Adrenal gland (tissue), 9 donors: ENCODE measurements at regions not wholly inside any gene's neighbourhood (a gene's known extent, or its start where the extent isn't known, plus 50 kb on each side); places are given as distances from the start of the nearest gene placed in this dataset.

Experiments
- DNase-seq, 7 donors: peaks; one replicate each; pipeline ENCODE4 v3.0.0-alpha.2; 2019 to 2020
- H3K27ac ChIP-seq, 5 donors: fragments of 200-600 bp; sonication (generic) in 4 of 5; 1 replicate in 3 of 5; 2 replicates in 2 of 5; pipeline versions ENCODE4 v1.5.1 to v1.8.0; 2016 to 2020; ENCODE audit warnings: mild to moderate bottlenecking in 1 of 5
- H3K27me3 ChIP-seq: fragments of 200-600 bp; 2 replicates; pipeline ENCODE4 v1.8.0; 2021
- H3K36me3 ChIP-seq, 2 donors: fragments of 200-600 bp; replicated peaks in 1 of 2; 1 replicate in 1 of 2; 2 replicates in 1 of 2; pipeline versions ENCODE4 v1.5.1 to v1.8.0; 2018 to 2022
- H3K4me1 ChIP-seq, 2 donors: fragments of 200-600 bp; replicated peaks in 1 of 2; 1 replicate in 1 of 2; 2 replicates in 1 of 2; pipeline versions ENCODE4 v1.5.1 to v1.8.0; 2018 to 2021
- H3K4me3 ChIP-seq, 4 donors: fragments of 200-600 bp; sonication (generic) in 3 of 4; one replicate each; pipeline ENCODE4 v1.5.1; 2016 to 2018
- H3K9me3 ChIP-seq, 3 donors: fragments of 200-600 bp; sonication (generic) in 1 of 3; replicated peaks in 1 of 3; 1 replicate in 2 of 3; 2 replicates in 1 of 3; pipeline versions ENCODE4 v1.5.1 to v1.8.0; 2016 to 2021
- POLR2A ChIP-seq, 2 donors: fragments of 450-650 bp; IDR thresholded peaks; one replicate each; pipeline ENCODE4 v1.6.1; 2017; ENCODE audit warnings: antibody characterized with exemption in 2 of 2, mild to moderate bottlenecking in 2 of 2, moderate library complexity in 1 of 2
- WGBS, 4 donors: extraction: QIAGEN DNeasy Blood & Tissue Kit in 2 of 4; methylation state at CpG; one replicate each; pipeline versions ENCODE4 v1.1.5 to v1.1.7; 2013 to 2017; 5-methylcytosine and 5-hydroxymethylcytosine counted together
- intact Hi-C, 2 donors: fragments of 100-400 bp; cut with DNase I; formaldehyde crosslinking; loops; one replicate each; pipeline versions ENCODE4 v1.14.1 to v1.15.0; 2022 to 2023
- TF ChIP-seq, protein P1 (sequence below), 6 experiments: fragments of 450-650 bp in 4 of 6; fragments of 200-600 bp in 2 of 6; sonication (generic) in 1 of 6; IDR thresholded peaks; 1 replicate in 5 of 6; 2 replicates in 1 of 6; pipeline versions ENCODE4 v1.5.1 to v1.8.0; 2016 to 2021; ENCODE audit warnings: antibody characterized with exemption in 6 of 6, mild to moderate bottlenecking in 2 of 6, moderate library complexity in 1 of 6
- donor health status: healthy with polysubstance abuse.
- donor health status: Bipolar disorder and iron deficiency.
- donor health status: DM: yes; HTN: yes; CAD: no.
- donor health status: DM: no; HTN: no; CAD: no.
- donor health status: DM: no; HTN: no; CAD: no.

DNA sequence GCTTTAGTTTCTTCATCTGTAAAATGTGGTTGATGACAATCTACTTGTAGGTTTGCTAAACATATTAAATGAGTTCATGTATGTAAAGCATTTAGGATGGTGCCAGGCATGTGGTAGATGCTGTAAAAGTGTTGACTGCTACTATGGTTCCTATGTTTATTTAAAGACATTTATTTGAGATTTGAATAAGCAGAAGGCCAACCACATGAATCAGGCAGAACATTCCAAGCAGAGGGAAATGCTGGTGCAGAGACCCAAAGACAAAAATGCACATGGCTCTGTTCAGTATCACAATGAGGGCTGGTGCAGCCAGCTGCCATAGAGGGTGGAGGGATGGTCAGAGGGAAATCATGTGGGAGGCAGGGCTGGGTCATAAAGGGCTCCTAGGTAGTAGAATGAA lies 156.2 kb upstream of the PDGFD start:
- no peaks in the 10 kb centered on the region for H3K27me3 ChIP-seq
- no peak for DNase-seq
- no peaks in the 10 kb centered on the region for H3K4me1 ChIP-seq
- H3K27ac ChIP-seq, result no peak overlapping the region
- H3K4me3 ChIP-seq, result no peak overlapping the region
- no peak for TF ChIP-seq POLR2A (IDR thresholded peaks at IDR 0.05)
- TF ChIP-seq, protein P1, sequence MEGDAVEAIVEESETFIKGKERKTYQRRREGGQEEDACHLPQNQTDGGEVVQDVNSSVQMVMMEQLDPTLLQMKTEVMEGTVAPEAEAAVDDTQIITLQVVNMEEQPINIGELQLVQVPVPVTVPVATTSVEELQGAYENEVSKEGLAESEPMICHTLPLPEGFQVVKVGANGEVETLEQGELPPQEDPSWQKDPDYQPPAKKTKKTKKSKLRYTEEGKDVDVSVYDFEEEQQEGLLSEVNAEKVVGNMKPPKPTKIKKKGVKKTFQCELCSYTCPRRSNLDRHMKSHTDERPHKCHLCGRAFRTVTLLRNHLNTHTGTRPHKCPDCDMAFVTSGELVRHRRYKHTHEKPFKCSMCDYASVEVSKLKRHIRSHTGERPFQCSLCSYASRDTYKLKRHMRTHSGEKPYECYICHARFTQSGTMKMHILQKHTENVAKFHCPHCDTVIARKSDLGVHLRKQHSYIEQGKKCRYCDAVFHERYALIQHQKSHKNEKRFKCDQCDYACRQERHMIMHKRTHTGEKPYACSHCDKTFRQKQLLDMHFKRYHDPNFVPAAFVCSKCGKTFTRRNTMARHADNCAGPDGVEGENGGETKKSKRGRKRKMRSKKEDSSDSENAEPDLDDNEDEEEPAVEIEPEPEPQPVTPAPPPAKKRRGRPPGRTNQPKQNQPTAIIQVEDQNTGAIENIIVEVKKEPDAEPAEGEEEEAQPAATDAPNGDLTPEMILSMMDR (IDR thresholded peaks at IDR 0.05), result no peak
- intact Hi-C loops, result no loop called here
- no peaks in the 10 kb centered on the region for H3K9me3 ChIP-seq
- H3K36me3 ChIP-seq, result no peaks in the 10 kb centered on the region

DNA sequence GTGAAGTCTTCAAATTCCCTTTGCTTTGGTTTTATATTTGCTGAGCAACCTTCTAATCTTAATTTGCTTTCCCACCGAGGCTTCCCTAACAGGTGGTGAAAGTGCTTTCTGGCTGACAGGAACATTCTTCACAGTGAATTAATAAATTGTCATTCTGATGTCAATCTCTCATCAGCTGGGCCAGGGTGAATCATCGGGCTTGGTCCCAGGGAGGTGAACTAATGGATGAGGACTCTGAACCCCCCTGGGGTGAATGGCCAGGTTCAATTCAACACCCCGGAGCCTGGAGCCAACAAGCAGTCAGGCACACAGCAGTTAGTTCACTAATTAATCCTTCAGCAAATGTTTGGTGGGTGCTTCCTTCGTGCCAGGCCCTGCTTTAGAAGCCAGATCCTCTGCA lies 155.4 kb upstream of the PDGFD start:
- Histone ChIP-seq H3K4me3 (no peak overlapping the region), H3K36me3 (no peaks in the 10 kb centered on the region), H3K9me3 (no peaks in the 10 kb centered on the region), H3K4me1 (no peaks in the 10 kb centered on the region), H3K27ac (no peak overlapping the region), H3K27me3 (no peaks in the 10 kb centered on the region)
- WGBS, 4 donors, result 83 to 85% (median 85%) methylated on average over 4 of the region's 4 CpGs
- intact Hi-C loops, result no loop called here
- TF ChIP-seq, protein P1 (IDR thresholded peaks at IDR 0.05), result no peak
- no peak for TF ChIP-seq POLR2A (IDR thresholded peaks at IDR 0.05)
- no peak for DNase-seq

DNA sequence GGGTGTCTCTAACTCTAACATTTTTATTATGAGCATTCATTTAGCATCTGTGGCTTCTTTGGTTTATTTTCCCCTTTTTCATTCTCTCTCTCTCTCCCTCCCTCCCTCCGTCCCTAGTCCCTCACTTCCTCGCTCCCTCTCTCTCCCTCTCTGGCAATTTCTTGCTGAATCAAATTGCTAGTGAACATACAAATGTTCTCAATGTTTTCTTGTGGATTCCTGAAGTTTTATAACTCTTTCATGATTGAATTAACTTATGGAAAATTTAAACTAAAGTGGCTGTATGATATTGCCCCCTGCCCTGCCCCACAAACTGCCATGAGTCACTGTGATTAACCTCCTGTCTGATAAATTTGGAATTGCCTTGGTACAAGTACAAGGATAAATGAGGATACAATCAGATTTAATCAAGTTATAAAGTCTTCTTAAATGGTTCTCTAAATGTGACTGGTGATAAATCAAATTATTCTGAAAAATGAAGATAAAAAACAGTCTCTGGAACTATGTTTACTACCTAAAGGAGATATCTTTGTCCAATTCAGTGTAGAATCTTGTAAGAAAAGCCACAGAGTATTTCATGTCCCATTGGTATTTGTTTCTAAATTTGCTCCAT lies 143.0 kb upstream of the PDGFD start:
- 75 to 92% (median 81%) methylated on average over 2 of the region's 2 CpGs for WGBS, 4 donors
- Histone ChIP-seq H3K36me3 (no peaks in the 10 kb centered on the region), H3K4me3 (no peak overlapping the region), H3K4me1 (no peaks in the 10 kb centered on the region), H3K27me3 (no peaks in the 10 kb centered on the region), H3K27ac (no peak overlapping the region), H3K9me3 (no peaks in the 10 kb centered on the region)
- DNase-seq, result no peak
- no peak for TF ChIP-seq POLR2A (IDR thresholded peaks at IDR 0.05)
- TF ChIP-seq, protein P1 (IDR thresholded peaks at IDR 0.05), result no peak
- intact Hi-C loops, result no loop called here

DNA sequence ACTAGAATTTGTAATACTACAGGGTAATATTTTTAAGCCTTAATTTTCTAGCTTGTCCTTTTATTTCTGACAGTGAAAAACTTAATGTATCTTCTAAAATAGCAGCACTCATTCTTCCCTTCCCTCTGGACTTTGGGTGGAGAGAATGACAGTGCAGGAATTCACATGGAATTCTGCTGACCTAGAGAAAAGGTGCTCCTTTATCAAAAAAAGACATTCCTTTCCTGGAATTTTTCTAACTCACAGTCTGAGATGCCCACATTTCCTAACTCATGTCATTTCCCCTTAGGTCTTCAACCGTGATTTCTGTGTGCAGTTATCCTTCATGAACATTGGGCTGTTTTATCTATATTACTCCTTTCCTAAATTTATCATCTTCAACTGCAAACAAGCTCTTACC lies 137.8 kb upstream of the PDGFD start:
- no peaks in the 10 kb centered on the region for H3K36me3 ChIP-seq
- H3K27ac ChIP-seq, result no peak overlapping the region
- intact Hi-C loops, result no loop called here
- H3K4me3 ChIP-seq, result no peak overlapping the region
- TF ChIP-seq, protein P1 (IDR thresholded peaks at IDR 0.05), result no peak
- TF ChIP-seq POLR2A (IDR thresholded peaks at IDR 0.05), result no peak
- 62 to 77% (median 66%) methylated on average over 1 of the region's 1 CpG for WGBS, 4 donors
- H3K4me1 ChIP-seq, result no peaks in the 10 kb centered on the region
- DNase-seq, result no peak
- no peaks in the 10 kb centered on the region for H3K27me3 ChIP-seq
- H3K9me3 ChIP-seq, result no peaks in the 10 kb centered on the region
